ENCODE measurements at regions not wholly inside any gene's neighbourhood (a gene's known extent, or its start where the extent isn't known, plus 50 kb on each side); places are given as distances from the start of the nearest gene placed in this dataset.

- no peak for TF ChIP-seq CTCF (IDR thresholded peaks at IDR 0.05)
- no peak for TF ChIP-seq POLR2A (IDR thresholded peaks at IDR 0.05)
Observed at GRCh38 chr16:59826767-59827166, 1092.7 kb upstream of the GOT2 start.

Measured in testis (tissue), 2 donors.